ENCODE measurements at regions not wholly inside any gene's neighbourhood (a gene's known extent, or its start where the extent isn't known, plus 50 kb on each side); places are given as distances from the start of the nearest gene placed in this dataset.

DNA sequence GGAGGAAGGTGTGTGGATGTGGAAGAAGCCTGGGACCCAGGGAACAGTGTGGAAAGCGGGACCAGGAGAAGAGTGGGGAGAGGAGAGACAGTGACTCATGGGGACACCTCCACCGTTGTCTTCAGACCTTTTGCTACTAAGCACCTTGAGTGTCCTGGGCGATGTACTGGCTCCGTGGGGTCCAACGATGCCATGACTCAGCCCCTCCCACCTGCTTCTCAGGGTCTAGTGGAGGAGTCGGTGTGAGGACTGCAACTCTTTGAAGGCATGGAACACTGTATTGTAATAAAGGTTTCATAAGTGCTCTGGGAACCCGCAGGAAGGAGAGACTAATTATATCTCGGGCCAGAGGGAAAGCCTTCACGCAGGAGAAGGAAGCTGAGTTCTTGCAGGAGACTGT, 166.9 kb upstream of the KL start:
- TF ChIP-seq, protein P1, sequence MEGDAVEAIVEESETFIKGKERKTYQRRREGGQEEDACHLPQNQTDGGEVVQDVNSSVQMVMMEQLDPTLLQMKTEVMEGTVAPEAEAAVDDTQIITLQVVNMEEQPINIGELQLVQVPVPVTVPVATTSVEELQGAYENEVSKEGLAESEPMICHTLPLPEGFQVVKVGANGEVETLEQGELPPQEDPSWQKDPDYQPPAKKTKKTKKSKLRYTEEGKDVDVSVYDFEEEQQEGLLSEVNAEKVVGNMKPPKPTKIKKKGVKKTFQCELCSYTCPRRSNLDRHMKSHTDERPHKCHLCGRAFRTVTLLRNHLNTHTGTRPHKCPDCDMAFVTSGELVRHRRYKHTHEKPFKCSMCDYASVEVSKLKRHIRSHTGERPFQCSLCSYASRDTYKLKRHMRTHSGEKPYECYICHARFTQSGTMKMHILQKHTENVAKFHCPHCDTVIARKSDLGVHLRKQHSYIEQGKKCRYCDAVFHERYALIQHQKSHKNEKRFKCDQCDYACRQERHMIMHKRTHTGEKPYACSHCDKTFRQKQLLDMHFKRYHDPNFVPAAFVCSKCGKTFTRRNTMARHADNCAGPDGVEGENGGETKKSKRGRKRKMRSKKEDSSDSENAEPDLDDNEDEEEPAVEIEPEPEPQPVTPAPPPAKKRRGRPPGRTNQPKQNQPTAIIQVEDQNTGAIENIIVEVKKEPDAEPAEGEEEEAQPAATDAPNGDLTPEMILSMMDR (IDR thresholded peaks at IDR 0.05): no peak
- TF ChIP-seq POLR2AphosphoS5 (IDR thresholded peaks at IDR 0.05) (no peak), POLR2A (IDR thresholded peaks at IDR 0.05; ENCODE audit: low read depth) (no peak)

Measured in esophagus muscularis mucosa (tissue), 3 donors.